Superior temporal gyrus (tissue), 1 donor: ENCODE measurements at regions not wholly inside any gene's neighbourhood (a gene's known extent, or its start where the extent isn't known, plus 50 kb on each side); places are given as distances from the start of the nearest gene placed in this dataset.

ENCODE experiments used
- DNase-seq: peaks from one replicate; pipeline ENCODE4 v3.0.0-alpha.2; 2016; ENCODE audit errors: extremely low spot score

DNA sequence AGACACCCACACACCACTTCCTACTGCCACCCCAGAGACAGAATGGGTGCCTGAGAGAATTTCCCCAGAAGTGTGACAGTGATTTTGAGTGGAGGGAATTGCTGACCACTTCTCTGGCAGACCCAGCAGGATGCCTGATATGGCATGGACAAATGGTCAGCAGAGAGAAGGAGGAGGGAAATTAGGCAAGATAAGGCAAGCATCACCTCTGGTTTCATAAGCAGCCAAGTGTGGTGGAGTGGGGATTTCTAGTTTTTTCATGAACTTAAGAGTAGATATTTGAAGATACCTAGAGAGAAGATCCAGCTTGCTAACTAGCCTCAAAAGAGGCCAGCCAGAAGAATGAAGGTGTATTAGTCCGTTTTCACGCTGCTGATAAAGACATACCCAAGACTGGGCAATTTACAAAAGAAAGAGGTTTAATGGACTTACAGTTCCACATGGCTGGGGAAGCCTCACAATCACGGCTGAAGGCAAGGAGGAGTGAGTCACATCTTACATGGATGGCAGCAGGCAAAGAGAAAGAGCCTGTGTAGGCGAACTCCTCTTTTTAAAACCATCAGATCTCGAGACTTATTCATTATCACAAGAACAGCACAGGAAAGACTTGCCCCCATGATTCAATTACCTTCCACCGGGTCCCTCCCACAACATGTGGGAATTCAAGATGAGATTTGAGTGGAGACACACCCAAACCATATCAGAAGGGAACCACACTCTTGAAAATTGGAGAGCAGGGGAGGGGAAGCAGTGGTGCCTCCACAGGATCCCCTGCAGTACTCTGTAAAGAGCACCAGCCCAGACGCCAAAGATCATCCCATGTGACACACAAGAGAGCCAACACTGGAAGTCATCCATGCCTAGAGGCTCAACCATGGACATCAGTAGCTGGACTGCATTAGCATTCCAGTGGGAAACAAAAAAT lies 64.2 kb downstream of the RBM43 start:
- no peak for DNase-seq

DNA sequence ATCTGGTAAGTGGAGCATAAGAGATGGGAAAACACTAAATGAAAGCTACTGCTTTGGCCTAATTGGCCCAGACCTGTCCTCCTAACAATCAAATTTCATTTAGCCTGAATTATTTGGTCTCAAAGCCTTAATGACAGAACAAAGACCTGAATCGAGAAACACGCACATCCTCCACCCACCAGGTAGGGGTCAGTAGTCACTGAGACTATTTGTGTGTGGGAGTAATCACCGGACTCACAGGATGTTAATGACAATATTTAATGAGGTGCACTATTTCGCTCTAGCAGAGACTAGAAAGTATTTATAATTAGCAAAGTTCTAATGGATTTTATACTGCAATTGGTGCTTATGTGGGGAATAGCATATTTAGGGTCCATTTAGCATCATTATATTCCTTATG lies 68.1 kb downstream of the RBM43 start:
- DNase-seq = no peak

DNA sequence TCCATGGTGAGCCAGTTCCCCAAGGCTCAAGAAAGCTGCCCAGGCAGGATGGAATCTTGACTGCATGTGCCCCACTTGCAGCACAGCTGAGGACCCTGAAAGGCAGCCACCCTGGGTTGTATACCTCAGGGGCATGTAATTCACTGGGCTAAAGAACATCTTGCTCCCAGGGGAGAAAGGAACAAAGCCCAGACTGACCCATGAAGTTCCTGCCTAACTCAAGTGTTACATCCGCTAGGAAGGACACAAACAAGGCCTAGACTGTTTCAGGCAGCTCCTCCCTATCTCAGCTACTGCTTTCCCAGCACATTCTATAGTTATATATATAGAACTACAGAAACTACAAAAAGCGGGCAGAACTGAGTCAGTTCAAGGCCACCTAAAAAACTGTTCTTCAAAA lies 69.0 kb downstream of the RBM43 start:
- no peak for DNase-seq

DNA sequence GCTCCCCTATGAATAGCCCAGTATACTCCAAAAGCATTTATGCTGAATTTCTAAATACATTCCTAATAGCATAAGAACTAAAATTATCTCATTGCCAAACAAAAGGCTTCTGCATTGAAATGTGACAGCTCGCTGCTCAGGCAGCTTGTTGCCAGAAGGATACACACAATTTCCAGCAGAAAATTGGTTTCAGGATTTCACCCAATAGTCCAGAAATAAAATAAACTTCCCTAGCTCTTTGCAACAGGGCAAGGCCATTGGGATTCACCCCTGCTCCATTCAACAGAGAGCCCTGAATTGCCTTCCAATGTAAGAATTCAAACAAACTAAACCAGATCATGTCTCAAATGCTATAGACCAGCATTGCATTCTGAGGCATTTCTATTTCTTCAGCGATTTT lies 70.7 kb downstream of the RBM43 start:
- no peak for DNase-seq

DNA sequence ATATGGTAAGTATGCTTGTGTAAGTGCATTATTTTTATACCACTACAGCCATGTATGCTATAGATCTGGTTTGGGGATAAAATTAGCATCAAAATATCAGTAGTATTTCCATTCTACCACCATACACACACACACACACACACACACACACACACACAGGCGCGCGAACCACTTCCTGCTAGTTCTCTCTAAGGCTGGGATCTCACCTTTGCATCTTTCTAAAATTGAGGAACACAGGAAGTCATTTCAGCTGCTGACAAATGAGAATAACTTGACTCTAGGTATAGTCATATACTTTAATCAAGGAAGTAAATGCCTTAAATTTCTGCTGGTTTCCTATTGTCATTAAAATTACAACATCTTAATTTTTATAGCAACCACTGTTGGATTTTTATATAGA lies 72.5 kb downstream of the RBM43 start:
- no peak for DNase-seq

DNA sequence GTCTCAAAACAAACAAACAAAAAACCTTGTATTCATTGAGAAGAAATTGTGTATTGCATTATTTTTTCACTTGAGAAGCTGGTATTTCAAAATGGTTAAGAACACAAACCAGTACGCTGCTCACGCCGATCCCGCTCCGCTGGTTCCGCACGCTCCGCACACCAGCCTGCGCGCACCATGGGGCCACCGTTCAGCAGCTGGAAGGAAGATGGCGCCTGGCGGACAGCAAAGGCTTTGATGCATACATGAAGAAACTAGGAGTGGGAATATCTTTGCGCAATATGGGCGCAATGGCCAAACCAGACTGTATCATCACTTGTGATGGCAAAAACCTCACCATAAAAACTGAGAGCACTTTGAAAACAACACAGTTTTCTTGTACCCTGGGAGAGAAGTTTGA lies 75.7 kb downstream of the RBM43 start:
- no peak for DNase-seq

DNA sequence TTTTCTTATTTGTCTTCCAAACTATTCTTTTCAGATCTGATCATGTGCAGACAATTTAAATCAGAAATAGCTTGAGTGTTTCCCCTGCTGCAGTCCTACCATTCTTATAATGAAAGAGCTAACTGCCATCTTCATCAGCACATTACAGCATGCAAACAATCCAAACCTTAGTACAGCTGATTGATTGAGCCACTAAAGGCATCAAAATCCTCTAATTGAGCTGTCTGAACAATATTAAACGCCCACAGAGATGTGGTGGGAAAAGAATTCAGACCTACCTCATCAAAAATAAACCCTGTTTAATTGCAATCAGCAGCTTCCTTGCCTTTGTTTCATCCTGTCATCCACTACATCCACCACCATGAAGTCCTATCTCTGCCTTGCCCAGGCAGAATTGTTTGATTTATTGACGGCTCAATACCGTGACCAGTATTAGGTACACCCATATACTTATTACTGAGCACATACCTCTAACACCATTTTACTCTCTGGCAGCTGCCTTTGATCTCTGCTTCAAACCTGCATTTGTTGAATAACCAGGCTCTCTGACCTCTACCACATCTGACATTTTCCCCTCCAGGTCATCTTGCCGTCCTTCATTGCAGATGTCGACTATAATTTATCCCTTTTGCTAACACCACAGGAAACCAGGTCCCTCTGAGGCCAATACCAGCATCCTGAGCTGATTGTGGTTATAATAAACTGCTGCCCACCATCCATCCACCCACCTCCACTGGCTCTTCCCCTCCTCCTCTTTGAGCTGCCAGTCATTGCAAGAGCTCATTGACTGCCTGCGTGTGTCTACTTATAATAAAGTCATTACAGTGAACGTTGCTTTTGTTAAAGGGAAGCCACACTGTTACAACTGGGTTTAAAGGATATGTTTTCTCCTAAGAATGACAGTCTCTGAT lies 78.5 kb downstream of the RBM43 start:
- no peak for DNase-seq

DNA sequence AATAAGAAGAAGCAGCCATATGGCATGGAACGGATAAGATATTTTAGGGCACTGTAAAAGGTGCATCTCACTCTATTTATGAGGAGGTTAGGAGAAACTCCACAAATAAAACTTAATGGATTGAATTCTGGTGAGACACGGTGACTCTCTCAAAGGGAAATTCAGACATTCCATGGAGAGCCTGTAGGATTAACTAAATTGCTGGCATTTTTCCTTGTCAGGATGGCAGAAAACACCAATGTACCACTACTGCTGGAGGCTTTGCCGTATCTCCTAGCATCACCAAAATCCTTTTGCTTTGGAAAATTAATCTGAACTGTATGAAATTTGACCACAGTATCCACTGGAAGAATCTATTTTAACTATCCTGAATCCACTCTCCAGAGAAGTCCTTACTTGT lies 79.3 kb downstream of the RBM43 start:
- no peak for DNase-seq

DNA sequence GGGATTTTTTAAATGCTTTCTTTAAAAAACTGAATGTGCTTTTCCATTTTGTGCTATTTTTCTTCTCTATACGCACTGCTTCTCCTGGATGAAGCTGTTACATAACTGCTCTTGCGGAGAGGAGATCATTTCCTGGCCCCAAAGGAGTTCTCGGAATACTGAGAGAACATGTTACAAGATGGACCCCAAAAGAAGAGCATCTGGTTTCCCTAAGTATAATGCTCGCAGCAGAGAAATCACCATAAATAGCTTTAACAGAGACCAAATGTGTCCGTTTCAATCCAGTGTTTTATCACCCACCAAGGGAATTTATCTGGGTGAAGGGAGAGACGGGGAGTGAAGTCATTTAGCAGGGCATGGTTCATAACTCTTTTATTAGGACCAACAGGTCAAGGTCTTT lies 80.1 kb downstream of the RBM43 start:
- no peak for DNase-seq

DNA sequence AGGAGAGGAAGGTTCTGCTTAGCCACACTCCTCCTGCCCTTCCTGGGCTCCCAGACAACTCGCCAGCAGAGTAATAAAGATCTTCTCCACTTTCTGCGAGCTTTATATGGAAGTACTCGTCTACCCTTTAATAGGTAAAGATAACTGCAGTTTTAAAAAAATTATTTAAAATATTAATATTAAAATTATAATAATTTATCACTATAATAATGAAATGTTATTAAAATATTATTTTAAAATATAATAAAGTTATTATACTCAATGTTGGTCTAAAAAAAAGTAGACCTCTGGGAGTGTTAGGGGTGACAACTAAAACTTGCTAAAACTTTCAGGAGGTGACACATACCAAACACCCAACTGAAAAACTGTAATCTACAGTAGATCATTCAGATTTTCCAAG lies 81.5 kb downstream of the RBM43 start:
- DNase-seq = no peak

DNA sequence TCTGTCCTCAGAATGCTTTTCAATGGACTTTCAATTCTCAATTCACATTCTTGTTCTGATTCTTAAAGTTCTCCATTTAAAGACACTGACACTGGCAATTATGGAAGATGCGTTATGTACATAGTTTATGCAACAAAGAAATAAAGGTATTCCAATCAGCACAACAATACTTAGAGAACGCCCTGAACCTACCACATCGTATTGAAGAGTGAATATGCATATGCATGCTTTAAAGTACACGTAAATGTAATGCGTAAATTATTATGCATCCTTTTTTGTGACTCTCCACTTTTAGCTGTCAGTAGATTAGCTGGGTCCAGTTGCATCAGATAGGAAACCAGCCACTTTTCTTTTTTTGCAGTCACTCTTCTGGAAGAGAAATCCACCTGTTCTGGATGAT lies 83.5 kb downstream of the RBM43 start:
- DNase-seq = no peak

DNA sequence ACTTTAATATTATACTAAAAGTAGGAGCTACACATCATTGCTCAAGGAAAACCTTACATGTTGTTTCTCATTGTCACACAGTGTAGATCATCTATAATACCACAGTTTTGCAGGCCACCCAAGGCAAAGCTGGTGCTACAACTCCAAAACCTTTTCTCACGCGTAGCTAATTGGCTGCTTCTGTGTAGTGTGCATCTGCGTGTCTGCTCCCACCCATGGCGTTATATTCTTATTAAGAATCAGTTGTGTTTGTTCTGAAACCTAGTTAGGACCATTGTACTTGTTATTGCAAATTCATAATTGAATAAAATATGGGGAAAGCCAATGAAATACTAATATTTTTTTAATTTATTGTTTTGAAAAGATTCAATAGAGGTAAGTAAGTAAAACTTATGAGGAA lies 83.9 kb downstream of the RBM43 start:
- no peak for DNase-seq

DNA sequence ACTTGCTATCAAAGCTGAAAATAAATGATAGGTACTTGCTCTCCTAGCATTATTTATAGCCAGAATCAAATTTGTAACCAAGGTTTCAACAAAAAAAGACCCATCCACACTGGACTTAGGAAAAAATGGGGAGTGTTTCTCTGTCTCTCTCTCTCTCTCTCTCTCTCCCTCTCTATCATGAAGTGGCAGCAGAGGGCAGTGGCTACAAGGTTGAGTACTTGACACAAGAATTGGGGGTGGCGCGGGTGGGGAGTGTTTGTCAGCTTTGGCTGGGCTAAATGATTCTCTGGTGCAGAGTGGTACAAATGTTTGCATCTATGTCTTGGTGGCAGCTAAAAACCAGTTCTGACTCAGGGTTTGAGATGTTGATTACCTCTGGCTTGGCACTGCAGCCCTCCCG lies 85.0 kb downstream of the RBM43 start:
- no peak for DNase-seq

DNA sequence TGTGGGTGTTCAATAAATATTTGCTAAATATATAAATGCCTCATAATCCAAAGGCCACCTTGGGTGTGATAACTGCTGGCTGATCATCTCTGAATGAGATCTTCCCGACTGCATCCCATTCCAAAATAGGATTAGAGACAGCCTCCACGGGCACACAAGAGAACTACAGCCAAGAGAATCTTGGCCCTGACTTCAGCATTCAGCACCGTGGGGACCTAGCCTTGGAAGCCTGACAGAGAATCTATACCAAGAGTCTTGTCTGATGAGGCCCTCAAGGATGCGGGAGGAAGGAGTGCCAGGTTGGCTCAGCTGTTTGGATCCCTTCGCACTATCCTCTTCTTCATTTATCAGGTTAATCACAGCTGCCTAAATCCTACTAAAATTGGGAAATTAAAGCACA lies 85.8 kb downstream of the RBM43 start:
- no peak for DNase-seq

DNA sequence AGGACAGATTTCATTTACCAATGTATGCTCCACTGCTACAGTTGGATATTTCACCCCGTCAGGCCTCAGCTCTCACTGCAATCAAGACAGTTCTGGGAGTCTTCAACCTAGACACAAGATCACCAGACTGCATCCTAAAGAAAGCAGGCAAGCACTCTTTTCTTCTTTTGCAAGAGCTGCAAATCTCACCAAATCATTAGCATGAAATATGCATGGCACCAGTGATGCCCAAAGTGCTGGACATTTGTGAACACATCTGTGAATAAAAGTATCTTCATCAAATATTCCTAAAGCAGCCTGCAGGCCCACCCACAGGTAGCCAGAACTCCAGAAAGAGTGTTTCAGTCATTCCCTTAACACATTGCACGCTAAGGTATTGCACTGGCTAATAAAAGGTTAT lies 87.5 kb downstream of the RBM43 start:
- no peak for DNase-seq

DNA sequence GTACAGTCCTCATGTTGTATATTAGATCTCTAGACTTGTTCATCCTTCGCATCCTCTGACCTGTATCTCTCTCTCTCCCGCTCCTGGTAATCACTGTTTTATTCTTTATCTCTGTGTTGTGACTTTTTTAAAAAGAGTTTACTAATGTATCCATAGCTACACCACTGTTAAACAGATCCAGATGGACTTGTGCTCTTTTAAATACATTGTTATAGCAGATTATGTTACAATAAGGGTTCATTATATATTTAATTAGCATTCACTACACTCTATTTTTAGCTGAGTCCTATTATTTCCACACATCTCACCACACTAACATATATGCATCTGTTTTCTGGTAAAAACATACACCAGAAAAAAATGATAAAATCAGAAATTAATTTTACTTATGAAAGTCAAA lies 90.5 kb downstream of the RBM43 start:
- no peak for DNase-seq

DNA sequence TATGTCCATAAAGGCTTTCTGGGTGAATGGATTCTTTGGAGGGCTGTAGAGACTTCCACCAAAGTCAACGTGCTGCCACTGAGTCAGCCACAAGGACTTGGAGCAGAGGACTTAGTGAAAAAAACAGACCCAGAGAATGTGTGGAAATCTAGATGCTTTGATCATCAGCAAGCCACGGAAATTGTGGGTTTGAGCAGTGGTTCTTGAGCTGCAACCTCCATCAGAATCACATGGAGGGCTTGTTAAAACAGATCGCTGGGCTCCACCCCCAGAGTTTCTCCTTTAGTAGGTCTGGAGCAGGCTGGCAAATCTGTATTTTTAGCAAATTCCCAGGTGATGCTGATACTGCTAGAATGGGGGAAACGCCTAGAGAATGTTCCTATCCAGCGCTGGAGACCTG lies 95.3 kb downstream of the RBM43 start:
- DNase-seq = no peak

DNA sequence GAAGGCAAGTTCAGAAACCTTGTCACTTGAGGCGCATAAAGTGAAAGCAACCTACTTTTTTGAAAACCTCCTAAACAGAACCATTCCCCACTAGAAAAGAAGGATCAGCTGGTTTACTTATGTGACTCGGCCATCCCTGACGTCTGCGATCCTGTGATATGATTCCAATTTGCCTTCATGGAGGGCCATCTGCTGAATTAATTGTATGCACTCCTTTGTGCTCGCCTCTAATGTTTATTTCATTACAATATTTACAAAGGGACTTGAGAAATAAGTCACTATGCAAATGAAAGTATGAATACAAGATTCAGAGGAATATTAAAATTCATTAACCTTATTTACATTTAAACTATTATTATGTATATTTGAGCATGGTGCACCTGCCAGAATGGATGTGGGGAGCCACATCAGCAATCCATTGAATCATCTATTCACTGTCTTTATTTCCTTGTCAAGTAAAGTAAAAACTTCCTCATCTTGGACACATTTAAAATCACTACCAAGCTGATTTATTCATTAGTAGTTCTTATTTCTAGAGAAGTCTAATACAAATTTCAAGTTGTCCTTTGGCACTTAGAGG lies 96.5 kb downstream of the RBM43 start:
- no peak for DNase-seq

DNA sequence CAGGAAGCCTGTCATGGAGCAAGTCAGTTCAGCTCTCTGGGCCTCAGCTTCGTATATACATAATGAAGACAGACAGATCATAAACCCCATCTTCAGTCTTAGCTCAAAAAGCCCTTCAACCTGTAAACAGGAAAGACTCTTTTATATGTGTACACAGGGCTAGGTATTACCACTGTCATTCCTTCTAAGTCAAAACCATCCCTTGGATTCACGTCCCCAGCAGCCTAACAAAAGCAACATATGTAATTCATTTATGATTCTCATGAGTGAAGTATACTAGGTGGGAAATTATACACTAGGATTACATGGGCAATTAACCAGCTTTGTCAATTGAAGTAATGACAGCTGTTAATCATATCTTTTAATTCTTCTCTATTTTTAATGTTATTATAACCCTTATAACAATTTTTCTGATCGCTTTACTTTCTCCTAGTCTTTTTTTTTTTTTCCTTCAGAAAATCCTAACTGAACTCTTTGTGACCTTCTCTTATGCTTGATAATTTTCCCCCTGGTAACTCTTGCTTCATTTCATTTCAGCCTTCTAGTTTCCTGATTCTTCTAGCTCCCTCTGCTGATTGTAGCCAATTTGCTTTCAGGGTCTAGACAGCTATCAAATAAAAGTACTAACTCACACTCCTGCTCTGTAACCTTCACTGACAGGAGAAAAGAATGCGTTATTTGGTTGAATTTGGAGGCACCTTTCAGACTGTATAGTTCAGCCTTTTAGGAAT lies 99.7 kb downstream of the RBM43 start:
- peak; percentile 32 for DNase-seq

DNA sequence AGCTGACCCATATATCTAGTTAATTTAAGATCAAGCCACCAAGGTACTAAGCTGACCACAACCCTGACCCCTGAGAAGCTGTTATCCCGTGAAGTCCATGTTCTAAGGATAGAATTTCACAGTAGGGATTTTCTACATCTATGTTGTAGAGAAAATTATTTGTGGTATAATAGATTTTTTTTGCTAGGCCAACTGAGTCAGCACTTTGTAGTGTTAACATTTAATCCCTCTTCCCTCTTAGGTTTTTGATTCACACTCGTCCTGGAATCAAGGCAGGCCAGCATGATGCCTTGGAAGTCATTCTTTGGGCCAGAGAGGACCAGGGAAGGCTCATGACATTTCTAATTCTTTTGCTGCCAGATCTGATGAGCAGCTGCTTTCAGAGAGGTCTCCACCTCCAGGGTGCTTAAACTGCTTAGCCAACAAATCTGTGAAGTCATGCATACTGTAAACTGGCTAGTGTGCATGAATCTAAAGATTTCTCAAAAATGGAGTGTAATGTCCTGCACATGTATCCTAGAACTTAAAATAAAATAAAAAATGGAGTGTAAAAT lies 102.5 kb downstream of the RBM43 start:
- DNase-seq = no peak

DNA sequence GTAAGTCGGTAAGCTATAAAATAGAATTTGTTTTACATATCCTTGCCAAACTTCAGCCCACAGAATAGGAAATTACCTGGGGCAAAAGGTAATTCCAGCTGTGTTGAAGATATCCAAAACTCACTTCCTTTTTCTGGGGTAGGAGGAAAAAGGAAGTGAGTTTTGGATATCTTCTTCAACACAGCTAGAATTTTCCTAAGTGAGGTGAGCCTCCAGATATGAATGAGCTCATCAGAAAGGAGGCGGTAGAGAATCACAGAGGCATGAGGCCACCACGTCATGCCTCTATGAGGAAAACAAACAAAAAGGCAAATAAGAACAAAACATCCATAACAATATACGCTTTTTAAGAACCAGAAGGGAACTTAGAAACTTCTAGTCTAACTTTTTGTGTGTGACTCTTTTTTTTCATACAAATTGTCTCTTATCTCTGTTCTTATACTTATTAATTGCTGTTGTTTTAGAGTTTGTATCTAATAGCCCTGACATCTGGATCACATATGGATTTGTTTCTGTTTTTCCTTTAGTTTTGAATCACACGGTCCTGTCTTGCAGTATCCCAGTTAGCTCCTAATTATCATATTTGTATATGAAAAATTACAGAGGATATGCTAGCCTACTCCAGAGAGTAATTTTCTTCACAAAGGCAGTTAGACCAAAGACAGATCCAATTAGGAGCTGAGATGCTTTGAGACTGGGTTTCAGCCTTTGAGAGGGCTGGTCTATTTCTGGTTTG lies 104.5 kb downstream of the RBM43 start:
- no peak for DNase-seq
